ENCODE measurements at regions not wholly inside any gene's neighbourhood (a gene's known extent, or its start where the extent isn't known, plus 50 kb on each side); places are given as distances from the start of the nearest gene placed in this dataset.

DNA sequence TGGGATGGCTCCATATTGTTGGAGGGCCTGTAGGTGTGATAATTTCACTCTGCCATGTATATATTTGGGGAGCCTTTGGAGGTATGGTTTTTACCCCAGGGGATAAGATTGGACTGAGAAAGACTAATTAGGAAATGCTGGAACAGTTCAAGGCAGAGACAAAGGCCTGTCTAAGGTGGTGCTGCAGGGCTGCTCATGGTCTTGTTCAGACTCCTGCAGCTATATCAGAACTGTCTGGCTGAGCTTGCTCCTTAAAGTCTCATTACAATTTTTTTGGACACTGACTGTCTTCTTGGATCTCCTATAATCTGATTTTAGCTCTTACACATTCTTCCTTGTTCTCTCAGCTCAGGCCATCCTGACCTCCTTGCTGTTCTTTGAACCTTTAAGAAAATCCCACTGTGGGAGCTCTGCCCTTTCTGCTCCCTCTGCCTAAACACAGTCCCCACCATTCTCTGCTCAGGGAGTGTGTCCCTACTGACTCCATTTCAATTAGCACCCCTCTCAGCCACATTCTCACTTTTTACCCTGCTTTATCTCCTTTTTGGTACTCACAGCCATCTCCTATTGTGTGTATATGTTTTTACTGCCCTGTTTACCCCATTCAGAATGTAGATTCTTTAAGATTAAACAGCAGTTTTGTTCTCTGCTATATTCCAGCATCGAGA lies 468.7 kb upstream of the FANCL start:
- TF ChIP-seq, protein P1, sequence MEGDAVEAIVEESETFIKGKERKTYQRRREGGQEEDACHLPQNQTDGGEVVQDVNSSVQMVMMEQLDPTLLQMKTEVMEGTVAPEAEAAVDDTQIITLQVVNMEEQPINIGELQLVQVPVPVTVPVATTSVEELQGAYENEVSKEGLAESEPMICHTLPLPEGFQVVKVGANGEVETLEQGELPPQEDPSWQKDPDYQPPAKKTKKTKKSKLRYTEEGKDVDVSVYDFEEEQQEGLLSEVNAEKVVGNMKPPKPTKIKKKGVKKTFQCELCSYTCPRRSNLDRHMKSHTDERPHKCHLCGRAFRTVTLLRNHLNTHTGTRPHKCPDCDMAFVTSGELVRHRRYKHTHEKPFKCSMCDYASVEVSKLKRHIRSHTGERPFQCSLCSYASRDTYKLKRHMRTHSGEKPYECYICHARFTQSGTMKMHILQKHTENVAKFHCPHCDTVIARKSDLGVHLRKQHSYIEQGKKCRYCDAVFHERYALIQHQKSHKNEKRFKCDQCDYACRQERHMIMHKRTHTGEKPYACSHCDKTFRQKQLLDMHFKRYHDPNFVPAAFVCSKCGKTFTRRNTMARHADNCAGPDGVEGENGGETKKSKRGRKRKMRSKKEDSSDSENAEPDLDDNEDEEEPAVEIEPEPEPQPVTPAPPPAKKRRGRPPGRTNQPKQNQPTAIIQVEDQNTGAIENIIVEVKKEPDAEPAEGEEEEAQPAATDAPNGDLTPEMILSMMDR (IDR thresholded peaks at IDR 0.05): no peak
- TF ChIP-seq POLR2A (IDR thresholded peaks at IDR 0.05) (no peak), POLR2AphosphoS5 (IDR thresholded peaks at IDR 0.05) (no peak)
